Mesendoderm (in vitro differentiated cells): ENCODE measurements at regions not wholly inside any gene's neighbourhood (a gene's known extent, or its start where the extent isn't known, plus 50 kb on each side); places are given as distances from the start of the nearest gene placed in this dataset.

Source experiments
- DNase-seq: peaks from one replicate; pipeline ENCODE4 v3.0.0; 2013
- H2AK5ac ChIP-seq: 2 replicates; pipeline ENCODE4 v1.6.1; 2013; ENCODE audit warnings: low read length, inconsistent platforms
- H2BK120ac ChIP-seq: 2 replicates; pipeline ENCODE4 v1.6.1; 2013; ENCODE audit warnings: low read depth, mild to moderate bottlenecking, low read length, moderate library complexity, mixed read lengths
- H2BK15ac ChIP-seq: replicated peaks from 2 replicates; pipeline ENCODE4 v1.6.1; 2013; ENCODE audit warnings: low read depth, mild to moderate bottlenecking, moderate library complexity
- H2BK5ac ChIP-seq: 2 replicates; pipeline ENCODE4 v1.6.1; 2013; ENCODE audit warnings: low read length, inconsistent platforms
- H3K18ac ChIP-seq: 2 replicates; pipeline ENCODE4 v1.6.1; 2013; ENCODE audit warnings: mild to moderate bottlenecking, low read length, mixed read lengths
- H3K23ac ChIP-seq: one replicate; pipeline ENCODE4 v1.6.1; 2013; ENCODE audit warnings: low read length
- H3K27ac ChIP-seq: 2 replicates; pipeline ENCODE4 v1.5.1; 2013; ENCODE audit warnings: low read depth, mild to moderate bottlenecking, inconsistent platforms, low read length, moderate library complexity
- H3K27me3 ChIP-seq: 2 replicates; pipeline ENCODE4 v1.6.1; 2013; ENCODE audit warnings: low read length, control low read depth, mild to moderate bottlenecking, inconsistent platforms; ENCODE audit not compliant: insufficient read depth, poor library complexity
- H3K36me3 ChIP-seq: 2 replicates; pipeline ENCODE4 v1.6.1; 2013; ENCODE audit warnings: low read length, inconsistent platforms; ENCODE audit not compliant: control insufficient read depth, insufficient read depth
- H3K4ac ChIP-seq: one replicate; pipeline ENCODE4 v1.6.1; 2013; ENCODE audit warnings: low read depth, mild to moderate bottlenecking, low read length, moderate library complexity
- H3K4me1 ChIP-seq: 2 replicates; pipeline ENCODE4 v1.6.1; 2013; ENCODE audit warnings: low read depth, low read length, inconsistent platforms; ENCODE audit not compliant: control insufficient read depth
- H3K4me2 ChIP-seq: 2 replicates; pipeline ENCODE4 v1.6.1; 2013; ENCODE audit warnings: low read length
- H3K4me3 ChIP-seq: 2 replicates; pipeline ENCODE4 v1.5.1; 2013; ENCODE audit warnings: mild to moderate bottlenecking, low read length
- H3K56ac ChIP-seq: one replicate; pipeline ENCODE4 v1.6.1; 2013; ENCODE audit warnings: low read length
- H3K79me1 ChIP-seq: 2 replicates; pipeline ENCODE4 v1.6.1; 2013; ENCODE audit warnings: low read length, inconsistent platforms
- H3K79me2 ChIP-seq: 2 replicates; pipeline ENCODE4 v1.6.1; 2013; ENCODE audit warnings: mild to moderate bottlenecking, low read length; ENCODE audit not compliant: control insufficient read depth, insufficient read depth
- H3K9ac ChIP-seq: 2 replicates; pipeline ENCODE4 v1.6.1; 2013; ENCODE audit warnings: low read length, inconsistent platforms
- H4K5ac ChIP-seq: one replicate; pipeline ENCODE4 v1.6.1; 2013; ENCODE audit warnings: low read length
- H4K8ac ChIP-seq: one replicate; pipeline ENCODE4 v1.6.1; 2013; ENCODE audit warnings: low read depth, mild to moderate bottlenecking, control low read depth, low read length, moderate library complexity
- WGBS: extraction: QIAGEN DNeasy Blood & Tissue Kit; methylation state at CpG from one replicate; pipeline ENCODE4 v1.1.7; 2013; ENCODE audit warnings: low lambda C conversion rate, missing lambda C conversion rate; ENCODE audit not compliant: insufficient coverage; ENCODE audit errors: extremely low coverage; 5-methylcytosine and 5-hydroxymethylcytosine counted together

GRCh38 chr11:86888164-86889000 lies 66.8 kb downstream of the FZD4 start:
- DNase-seq = no peak
- whole genome bisulfite sequencing = no CpG with 5 or more reads among the region's 5 CpGs

DNA sequence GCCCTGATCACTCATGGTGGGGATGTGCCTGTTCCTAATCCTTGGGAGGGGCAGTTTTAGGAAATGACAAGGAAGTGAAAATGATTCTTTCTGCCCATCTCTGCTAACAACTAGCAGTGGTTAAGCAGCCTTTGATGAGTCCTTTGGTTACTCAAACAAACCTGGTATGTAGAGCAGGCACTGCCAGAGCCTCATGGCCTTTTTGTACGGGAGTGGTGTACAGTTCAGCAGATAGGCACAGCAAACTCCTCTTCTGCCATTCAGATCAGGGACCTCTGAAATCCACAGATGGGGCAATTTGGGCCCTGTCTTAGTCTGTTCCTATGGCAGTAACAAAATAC lies 66.2 kb downstream of the FZD4 start:
- no peak overlapping the region for H4K8ac ChIP-seq
- no peaks in the 10 kb centered on the region for H3K36me3 ChIP-seq
- no peaks in the 10 kb centered on the region for H3K4me1 ChIP-seq
- WGBS = no CpG with 5 or more reads among the region's 1 CpG
- no peak overlapping the region for H2BK15ac ChIP-seq
- no peaks in the 10 kb centered on the region for H3K27me3 ChIP-seq
- no peak overlapping the region for H3K4me2 ChIP-seq
- no peak for DNase-seq
- H3K4ac ChIP-seq = no peak overlapping the region
- H2BK120ac ChIP-seq = no peak overlapping the region
- H3K23ac ChIP-seq = no peak overlapping the region
- no peak overlapping the region for H2AK5ac ChIP-seq
- no peak overlapping the region for H3K56ac ChIP-seq
- H3K79me1 ChIP-seq = no peaks in the 10 kb centered on the region
- no peaks in the 10 kb centered on the region for H3K79me2 ChIP-seq
- H3K18ac ChIP-seq = no peak overlapping the region
- H3K9ac ChIP-seq = no peak overlapping the region
- H3K27ac ChIP-seq = no peak overlapping the region
- no peak overlapping the region for H4K5ac ChIP-seq
- no peak overlapping the region for H2BK5ac ChIP-seq
- no peak overlapping the region for H3K4me3 ChIP-seq

More at GRCh38 chr11:86888164-86889000, 66.8 kb downstream of the FZD4 start:
- Histone ChIP-seq H3K27ac (no peak overlapping the region), H3K79me1 (no peaks in the 10 kb centered on the region), H3K36me3 (no peaks in the 10 kb centered on the region), H2BK5ac (no peak overlapping the region), H3K18ac (no peak overlapping the region), H2BK120ac (no peak overlapping the region), H4K5ac (no peak overlapping the region), H4K8ac (no peak overlapping the region), H3K4ac (no peak overlapping the region), H3K9ac (no peak overlapping the region), H3K4me2 (no peak overlapping the region), H3K4me1 (no peaks in the 10 kb centered on the region), H3K56ac (no peak overlapping the region), H3K27me3 (no peaks in the 10 kb centered on the region), H3K4me3 (no peak overlapping the region), H2BK15ac (no peak overlapping the region), H3K23ac (no peak overlapping the region), H2AK5ac (no peak overlapping the region), H3K79me2 (no peaks in the 10 kb centered on the region)

- WGBS = no CpG with 5 or more reads among the region's 2 CpGs
- H3K27me3 ChIP-seq = no peaks in the 10 kb centered on the region
- H3K23ac ChIP-seq = no peak overlapping the region
- no peak overlapping the region for H3K4ac ChIP-seq
- no peak overlapping the region for H3K27ac ChIP-seq
- no peak overlapping the region for H3K4me3 ChIP-seq
- H3K18ac ChIP-seq = no peak overlapping the region
- no peak overlapping the region for H2BK15ac ChIP-seq
- no peak overlapping the region for H2BK5ac ChIP-seq
- H3K4me1 ChIP-seq = no peaks in the 10 kb centered on the region
- H2AK5ac ChIP-seq = no peak overlapping the region
- no peak overlapping the region for H3K56ac ChIP-seq
- no peaks in the 10 kb centered on the region for H3K79me1 ChIP-seq
- no peak overlapping the region for H2BK120ac ChIP-seq
- H4K5ac ChIP-seq = no peak overlapping the region
- no peak overlapping the region for H4K8ac ChIP-seq
- no peak for DNase-seq
- no peaks in the 10 kb centered on the region for H3K36me3 ChIP-seq
- H3K4me2 ChIP-seq = no peak overlapping the region
- no peak overlapping the region for H3K9ac ChIP-seq
- H3K79me2 ChIP-seq = no peaks in the 10 kb centered on the region
Observed at GRCh38 chr11:86891036-86891435, 64.2 kb downstream of the FZD4 start.

- no peak overlapping the region for H3K23ac ChIP-seq
- no peaks in the 10 kb centered on the region for H3K27me3 ChIP-seq
- H3K9ac ChIP-seq = no peak overlapping the region
- H3K36me3 ChIP-seq = no peaks in the 10 kb centered on the region
- no CpG with 5 or more reads among the region's 3 CpGs for WGBS
- no peaks in the 10 kb centered on the region for H3K79me2 ChIP-seq
- H3K4me1 ChIP-seq = no peaks in the 10 kb centered on the region
- H2AK5ac ChIP-seq = no peak overlapping the region
- H2BK5ac ChIP-seq = no peak overlapping the region
- H3K18ac ChIP-seq = no peak overlapping the region
- no peak overlapping the region for H4K5ac ChIP-seq
- H3K4ac ChIP-seq = no peak overlapping the region
- no peak overlapping the region for H3K4me2 ChIP-seq
- H3K79me1 ChIP-seq = no peaks in the 10 kb centered on the region
- no peak overlapping the region for H4K8ac ChIP-seq
- no peak overlapping the region for H3K27ac ChIP-seq
- H2BK120ac ChIP-seq = no peak overlapping the region
- H3K56ac ChIP-seq = no peak overlapping the region
- no peak overlapping the region for H2BK15ac ChIP-seq
- DNase-seq = no peak
- no peak overlapping the region for H3K4me3 ChIP-seq
Observed at GRCh38 chr11:86893235-86893634, 62.0 kb downstream of the FZD4 start.
